ENCODE measurements at regions not wholly inside any gene's neighbourhood (a gene's known extent, or its start where the extent isn't known, plus 50 kb on each side); places are given as distances from the start of the nearest gene placed in this dataset.

GRCh38 chr16:26756633-26757032 lies 310.1 kb upstream of the C16orf82 start:
- TF ChIP-seq EZH2 (IDR thresholded peaks at IDR 0.05; ENCODE audit: insufficient read depth, poor library complexity, severe bottlenecking) = no peak
- no peak for TF ChIP-seq EZH2phosphoT487 (IDR thresholded peaks at IDR 0.05; ENCODE audit: insufficient read depth, low read depth)
